Gastroesophageal sphincter (tissue), 4 donors: ENCODE measurements at regions not wholly inside any gene's neighbourhood (a gene's known extent, or its start where the extent isn't known, plus 50 kb on each side); places are given as distances from the start of the nearest gene placed in this dataset.

Source experiments
- ATAC-seq: fragments of 150-250 bp; one replicate; pipeline ENCODE4 v1.9.1; 2016; ENCODE audit warnings: mild to moderate bottlenecking, moderate library complexity
- H3K27ac ChIP-seq, 4 donors: fragments of 200-600 bp; sonication (generic) in 3 of 4; 1 replicate in 3 of 4; 2 replicates in 1 of 4; pipeline ENCODE4 v1.5.1; 2016 to 2019
- H3K27me3 ChIP-seq: fragments of 200-600 bp; sonication (generic); one replicate; pipeline ENCODE4 v1.5.1; 2019
- H3K36me3 ChIP-seq, 2 donors: fragments of 200-600 bp; sonication (generic); one replicate each; pipeline ENCODE4 v1.5.1; 2019; ENCODE audit warnings: control low read depth in 1 of 2
- H3K4me1 ChIP-seq, 3 donors: fragments of 200-600 bp; sonication (generic); 1 replicate in 2 of 3; 2 replicates in 1 of 3; pipeline ENCODE4 v1.5.1; 2016 to 2019; ENCODE audit warnings: control low read depth in 2 of 3
- H3K4me3 ChIP-seq, 2 donors: fragments of 200-600 bp; sonication (generic); one replicate each; pipeline ENCODE4 v1.5.1; 2019; ENCODE audit warnings: mild to moderate bottlenecking in 1 of 2, moderate library complexity in 1 of 2
- H3K9me3 ChIP-seq, 3 donors: fragments of 200-600 bp; sonication (generic); one replicate each; pipeline ENCODE4 v1.5.1; 2017 to 2019; ENCODE audit warnings: control low read depth in 2 of 3
- EP300 ChIP-seq: sonication (generic); formaldehyde crosslinking; IDR thresholded peaks from one replicate; pipeline ENCODE4 v1.6.1; 2017; ENCODE audit warnings: antibody characterized with exemption, mild to moderate bottlenecking
- POLR2A ChIP-seq, 2 donors: fragments of 450-650 bp; IDR thresholded peaks; one replicate each; pipeline ENCODE4 v1.6.1; 2017; ENCODE audit warnings: antibody characterized with exemption in 2 of 2, mild to moderate bottlenecking in 2 of 2, moderate library complexity in 1 of 2
- POLR2AphosphoS5 ChIP-seq: sonication (generic); formaldehyde crosslinking; IDR thresholded peaks from one replicate; pipeline ENCODE4 v1.6.1; 2017; ENCODE audit warnings: antibody characterized with exemption
- WGBS, 2 donors: methylation state at CpG; one replicate each; pipeline ENCODE4 v1.1.5; 2018; ENCODE audit warnings: low coverage in 1 of 2; 5-methylcytosine and 5-hydroxymethylcytosine counted together
- TF ChIP-seq, protein P1 (sequence below), 4 experiments: fragments of 200-600 bp in 2 of 4; fragments of 450-650 bp in 2 of 4; sonication (generic) in 1 of 4; IDR thresholded peaks; one replicate each; pipeline ENCODE4 v1.5.1; 2017 to 2019; ENCODE audit warnings: antibody characterized with exemption in 4 of 4, mild to moderate bottlenecking in 2 of 4, moderate library complexity in 2 of 4

DNA sequence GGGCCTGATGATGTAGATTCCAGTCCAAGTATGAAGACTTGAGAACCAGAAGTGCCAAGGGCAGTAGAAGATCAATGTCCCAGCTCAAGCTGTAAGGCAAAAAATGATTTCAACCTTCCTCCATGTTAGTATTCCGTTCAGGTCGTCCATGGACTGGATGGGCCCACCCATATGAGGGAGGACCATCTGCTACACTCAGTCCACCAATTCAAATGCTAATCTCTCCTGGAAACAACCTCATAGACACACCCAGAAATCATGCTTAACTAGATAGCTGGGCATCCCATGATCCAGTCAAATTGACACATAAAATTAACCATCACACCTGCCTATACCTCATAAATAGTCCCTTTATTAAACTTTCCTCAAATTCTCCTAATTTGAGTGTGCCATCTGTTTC, 73.3 kb upstream of the NFASC start:
- Histone ChIP-seq H3K27me3 (peaks cover 13% of the 10 kb centered on the region), H3K36me3 (no peaks in the 10 kb centered on the region), H3K4me1 (no peaks in the 10 kb centered on the region), H3K27ac (no peak overlapping the region), H3K9me3 (no peaks in the 10 kb centered on the region), H3K4me3 (no peak overlapping the region)
- ATAC-seq: no peak
- WGBS, 2 donors: 82 to 92% methylated on average over 2 of the region's 2 CpGs
- TF ChIP-seq EP300 (no peak), POLR2AphosphoS5 (no peak), POLR2A (IDR thresholded peaks at IDR 0.05) (no peak)
- TF ChIP-seq, protein P1, sequence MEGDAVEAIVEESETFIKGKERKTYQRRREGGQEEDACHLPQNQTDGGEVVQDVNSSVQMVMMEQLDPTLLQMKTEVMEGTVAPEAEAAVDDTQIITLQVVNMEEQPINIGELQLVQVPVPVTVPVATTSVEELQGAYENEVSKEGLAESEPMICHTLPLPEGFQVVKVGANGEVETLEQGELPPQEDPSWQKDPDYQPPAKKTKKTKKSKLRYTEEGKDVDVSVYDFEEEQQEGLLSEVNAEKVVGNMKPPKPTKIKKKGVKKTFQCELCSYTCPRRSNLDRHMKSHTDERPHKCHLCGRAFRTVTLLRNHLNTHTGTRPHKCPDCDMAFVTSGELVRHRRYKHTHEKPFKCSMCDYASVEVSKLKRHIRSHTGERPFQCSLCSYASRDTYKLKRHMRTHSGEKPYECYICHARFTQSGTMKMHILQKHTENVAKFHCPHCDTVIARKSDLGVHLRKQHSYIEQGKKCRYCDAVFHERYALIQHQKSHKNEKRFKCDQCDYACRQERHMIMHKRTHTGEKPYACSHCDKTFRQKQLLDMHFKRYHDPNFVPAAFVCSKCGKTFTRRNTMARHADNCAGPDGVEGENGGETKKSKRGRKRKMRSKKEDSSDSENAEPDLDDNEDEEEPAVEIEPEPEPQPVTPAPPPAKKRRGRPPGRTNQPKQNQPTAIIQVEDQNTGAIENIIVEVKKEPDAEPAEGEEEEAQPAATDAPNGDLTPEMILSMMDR (IDR thresholded peaks at IDR 0.05): no peak

DNA sequence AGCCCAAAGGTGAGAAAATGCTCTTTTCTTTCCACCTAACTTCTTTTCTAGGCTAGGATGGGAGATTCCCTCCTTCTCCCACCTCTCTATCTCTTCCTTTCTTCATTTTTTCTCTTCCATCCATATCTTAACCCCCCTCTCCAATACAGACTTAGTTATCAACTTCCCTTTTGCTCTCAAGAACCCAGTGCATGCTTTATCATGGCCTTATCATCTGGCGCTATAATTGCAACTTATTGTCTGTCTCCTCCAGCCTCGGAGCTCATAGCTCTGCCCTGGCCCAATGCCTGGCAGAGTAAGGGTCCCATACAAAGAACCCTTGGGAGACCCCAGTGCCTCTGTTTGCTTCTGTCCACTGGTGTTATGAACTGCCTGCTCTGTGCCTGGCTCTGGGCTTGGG, 71.0 kb upstream of the NFASC start:
- Histone ChIP-seq H3K36me3 (no peaks in the 10 kb centered on the region), H3K9me3 (no peaks in the 10 kb centered on the region), H3K27me3 (peaks cover 8% of the 10 kb centered on the region), H3K27ac (no peak overlapping the region), H3K4me1 (no peaks in the 10 kb centered on the region), H3K4me3 (no peak overlapping the region)
- 56% methylated on average over 2 of the region's 2 CpGs; no CpG with 5 or more reads in 1 of the 2 donors for WGBS, 2 donors
- TF ChIP-seq POLR2AphosphoS5: no peak
- TF ChIP-seq, protein P1 (IDR thresholded peaks at IDR 0.05): no peak
- no peak for TF ChIP-seq POLR2A (IDR thresholded peaks at IDR 0.05)
- TF ChIP-seq EP300: no peak
- ATAC-seq: no peak

DNA sequence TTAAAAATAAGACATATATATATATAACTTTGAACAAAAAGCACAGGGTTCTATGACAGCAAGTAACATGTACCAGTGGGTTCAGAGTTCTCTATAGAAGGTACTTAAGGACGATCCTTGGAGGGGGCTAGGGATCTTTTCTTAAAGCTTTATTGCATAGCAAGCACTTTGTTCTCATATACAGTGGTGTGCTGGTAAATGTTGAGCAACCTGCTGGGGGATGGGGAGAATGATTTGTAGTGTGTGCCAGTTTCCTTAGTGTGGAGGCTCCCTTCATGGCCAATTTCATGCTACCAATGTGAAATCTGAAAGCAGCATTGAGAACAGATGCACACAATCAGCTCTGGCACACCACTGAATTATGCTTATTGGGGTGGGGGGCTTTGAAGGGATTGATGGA, 69.5 kb upstream of the NFASC start:
- H3K4me3 ChIP-seq: no peak overlapping the region
- H3K27ac ChIP-seq: no peak overlapping the region
- no peak for ATAC-seq
- WGBS, 2 donors: 36 to 100% methylated on average over 1 of the region's 1 CpG
- no peak for TF ChIP-seq EP300
- no peaks in the 10 kb centered on the region for H3K4me1 ChIP-seq
- no peaks in the 10 kb centered on the region for H3K36me3 ChIP-seq
- H3K27me3 ChIP-seq: peaks cover 8% of the 10 kb centered on the region
- no peaks in the 10 kb centered on the region for H3K9me3 ChIP-seq

DNA sequence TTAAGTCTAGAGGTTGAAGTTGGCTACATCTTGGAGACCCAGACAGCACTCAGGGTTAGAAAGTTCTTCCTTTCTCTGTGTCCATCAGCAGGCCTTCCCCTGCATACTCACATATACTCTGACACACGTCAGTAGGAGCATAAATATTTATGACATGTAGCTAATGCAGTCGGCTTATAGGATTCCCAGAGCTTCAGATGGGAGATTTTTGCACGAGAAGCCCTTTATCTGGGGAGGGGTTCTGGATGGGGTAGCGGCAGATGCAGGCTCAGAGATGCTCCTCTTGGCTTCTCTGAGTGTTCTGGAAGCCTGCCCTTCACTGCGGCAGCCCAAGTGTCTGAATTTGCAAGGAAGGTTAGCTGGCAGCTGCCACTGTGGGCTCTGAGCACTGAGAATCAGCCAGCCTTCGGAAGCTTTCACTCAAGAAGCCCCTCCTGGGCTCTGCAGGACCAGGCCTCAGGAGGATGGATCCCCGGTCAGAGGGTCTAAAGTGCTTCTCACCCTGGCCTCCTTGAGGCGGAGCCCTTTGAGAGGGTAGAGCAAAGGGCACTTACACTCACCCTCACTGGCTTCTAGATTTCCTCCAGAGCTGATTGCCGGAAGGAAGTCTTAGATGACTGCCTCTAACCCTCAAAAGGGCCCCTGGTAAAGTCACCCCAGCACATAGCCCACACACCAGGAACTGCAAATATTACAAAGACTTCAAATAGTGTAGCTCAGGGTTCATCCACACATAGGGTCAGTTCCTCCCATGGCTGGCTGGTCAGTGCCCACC, 68.1 kb upstream of the NFASC start:
- no CpG with 5 or more reads among the region's 9 CpGs for WGBS, 2 donors
- peaks cover 8% of the 10 kb centered on the region for H3K27me3 ChIP-seq
- no peaks in the 10 kb centered on the region for H3K9me3 ChIP-seq
- TF ChIP-seq POLR2AphosphoS5: no peak
- TF ChIP-seq POLR2A (IDR thresholded peaks at IDR 0.05): no peak
- TF ChIP-seq, protein P1 (IDR thresholded peaks at IDR 0.05): no peak
- no peak for TF ChIP-seq EP300
- H3K27ac ChIP-seq: no peak overlapping the region
- H3K4me1 ChIP-seq: peaks cover 0 to 12% (median 0%) of the 10 kb centered on the region in 3 donors
- no peaks in the 10 kb centered on the region for H3K36me3 ChIP-seq
- ATAC-seq: no peak
- H3K4me3 ChIP-seq: no peak overlapping the region

DNA sequence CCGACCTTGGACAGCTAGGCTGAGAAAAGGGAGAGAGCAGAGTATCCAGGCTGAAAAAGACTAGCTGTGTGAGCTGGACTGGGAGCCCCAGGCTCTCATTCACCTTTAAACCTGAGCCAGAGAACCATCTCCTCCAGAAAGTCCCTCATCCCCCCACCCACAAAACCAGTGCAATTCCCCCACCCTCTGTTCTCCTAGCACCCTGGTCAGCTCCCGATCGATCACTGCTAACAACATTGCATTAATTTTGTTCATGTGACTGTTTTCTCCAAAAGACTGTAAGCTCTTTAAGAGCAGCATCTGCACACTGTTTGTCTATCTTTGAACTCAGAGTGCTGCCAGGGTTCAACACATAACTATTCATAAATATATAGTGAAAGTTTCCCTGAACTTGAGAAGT, 67.1 kb upstream of the NFASC start:
- no peak for ATAC-seq
- H3K36me3 ChIP-seq: no peaks in the 10 kb centered on the region
- TF ChIP-seq POLR2AphosphoS5 (no peak), POLR2A (IDR thresholded peaks at IDR 0.05) (no peak)
- TF ChIP-seq, protein P1 (IDR thresholded peaks at IDR 0.05): no peak
- WGBS, 2 donors: 67 to 73% methylated on average over 3 of the region's 3 CpGs
- no peak overlapping the region for H3K27ac ChIP-seq
- no peak overlapping the region for H3K4me3 ChIP-seq
- H3K27me3 ChIP-seq: peaks cover 8% of the 10 kb centered on the region
- H3K4me1 ChIP-seq: peaks cover 0 to 22% (median 0%) of the 10 kb centered on the region in 3 donors
- H3K9me3 ChIP-seq: no peaks in the 10 kb centered on the region
